Endodermal cell (in vitro differentiated cells): ENCODE measurements at regions not wholly inside any gene's neighbourhood (a gene's known extent, or its start where the extent isn't known, plus 50 kb on each side); places are given as distances from the start of the nearest gene placed in this dataset.

Source experiments
- DNase-seq: peaks from one replicate; pipeline ENCODE4 v3.0.0-alpha.2; 2017
- H3K27ac ChIP-seq: 2 replicates; pipeline ENCODE4 v1.5.1; 2013; ENCODE audit warnings: mild to moderate bottlenecking, low read depth, low read length, moderate library complexity
- H3K27me3 ChIP-seq: 2 replicates; pipeline ENCODE4 v1.6.1; 2013; ENCODE audit warnings: mild to moderate bottlenecking, low read length, moderate library complexity; ENCODE audit not compliant: insufficient read depth, control insufficient read depth, poor library complexity, severe bottlenecking
- H3K36me3 ChIP-seq: 2 replicates; pipeline ENCODE4 v1.7.0; 2013; ENCODE audit warnings: mild to moderate bottlenecking, low read length, moderate library complexity; ENCODE audit not compliant: control insufficient read depth, insufficient read depth
- H3K4me1 ChIP-seq: one replicate; pipeline ENCODE4 v1.7.0; 2013; ENCODE audit warnings: low read length; ENCODE audit not compliant: control insufficient read depth, insufficient read depth
- H3K4me3 ChIP-seq: 2 replicates; pipeline ENCODE4 v1.5.1; 2013; ENCODE audit warnings: mild to moderate bottlenecking, low read length, moderate library complexity
- H3K9ac ChIP-seq: 2 replicates; pipeline ENCODE4 v1.6.1; 2013; ENCODE audit warnings: mild to moderate bottlenecking, low read length, moderate library complexity; ENCODE audit not compliant: poor library complexity, severe bottlenecking; ENCODE audit errors: extremely low read depth
- H3K9me3 ChIP-seq: 2 replicates; pipeline ENCODE4 v1.6.1; 2013; ENCODE audit warnings: mild to moderate bottlenecking, low read length, moderate library complexity; ENCODE audit not compliant: control insufficient read depth
- H3K27ac Mint-ChIP-seq: 2 replicates; pipeline ENCODE4 v1.8.0; 2020; ENCODE audit warnings: mixed read lengths
- H3K27me3 Mint-ChIP-seq: 2 replicates; pipeline ENCODE4 v1.8.0; 2021; ENCODE audit warnings: mild to moderate bottlenecking, mixed read lengths; ENCODE audit not compliant: insufficient read depth
- H3K36me3 Mint-ChIP-seq: 2 replicates; pipeline ENCODE4 v1.8.0; 2020; ENCODE audit warnings: low read depth, mixed read lengths
- H3K4me1 Mint-ChIP-seq: 2 replicates; pipeline ENCODE4 v1.8.0; 2020; ENCODE audit warnings: mixed read lengths
- H3K4me3 Mint-ChIP-seq: 2 replicates; pipeline ENCODE4 v1.8.0; 2020; ENCODE audit warnings: mild to moderate bottlenecking, moderate library complexity, mixed read lengths
- H3K9me3 Mint-ChIP-seq: 2 replicates; pipeline ENCODE4 v1.8.0; 2020; ENCODE audit warnings: mild to moderate bottlenecking, mixed read lengths
- CTCF ChIP-seq: fragments of 200-600 bp; sonication (generic); conservative IDR thresholded peaks from 2 replicates; pipeline ENCODE4 v1.5.0; 2021; ENCODE audit warnings: antibody characterized with exemption, mild to moderate bottlenecking
- WGBS, 2 experiments: methylation state at CpG; one replicate each; pipeline versions ENCODE4 v1.1.5 to v1.1.7; 2013; ENCODE audit warnings: missing lambda C conversion rate in 2 of 2, mixed read lengths in 1 of 2; ENCODE audit not compliant: insufficient coverage in 1 of 2, insufficient read length in 1 of 2; 5-methylcytosine and 5-hydroxymethylcytosine counted together

- H3K36me3 ChIP-seq: no peaks in the 10 kb centered on the region
- H3K27me3 Mint-ChIP-seq: no peaks in the 10 kb centered on the region
- DNase-seq: no peak
- H3K27ac Mint-ChIP-seq: no peak overlapping the region
- TF ChIP-seq CTCF: no peak
- H3K9ac ChIP-seq: no peak overlapping the region
- no peaks in the 10 kb centered on the region for H3K27me3 ChIP-seq
- H3K4me3 ChIP-seq: no peak overlapping the region
- peaks cover 4% of the 10 kb centered on the region for H3K4me1 ChIP-seq
- H3K9me3 Mint-ChIP-seq: no peaks in the 10 kb centered on the region
- H3K9me3 ChIP-seq: no peaks in the 10 kb centered on the region
- H3K36me3 Mint-ChIP-seq: no peaks in the 10 kb centered on the region
- WGBS, 2 experiments: 91 to 100% methylated on average over 2 to 4 of the region's 4 CpGs
- H3K27ac ChIP-seq: no peak overlapping the region
- H3K4me1 Mint-ChIP-seq: peaks cover 4% of the 10 kb centered on the region
- H3K4me3 Mint-ChIP-seq: no peak overlapping the region
Observed at GRCh38 chr2:21328177-21328576, 204.4 kb downstream of the TDRD15 start.

DNA sequence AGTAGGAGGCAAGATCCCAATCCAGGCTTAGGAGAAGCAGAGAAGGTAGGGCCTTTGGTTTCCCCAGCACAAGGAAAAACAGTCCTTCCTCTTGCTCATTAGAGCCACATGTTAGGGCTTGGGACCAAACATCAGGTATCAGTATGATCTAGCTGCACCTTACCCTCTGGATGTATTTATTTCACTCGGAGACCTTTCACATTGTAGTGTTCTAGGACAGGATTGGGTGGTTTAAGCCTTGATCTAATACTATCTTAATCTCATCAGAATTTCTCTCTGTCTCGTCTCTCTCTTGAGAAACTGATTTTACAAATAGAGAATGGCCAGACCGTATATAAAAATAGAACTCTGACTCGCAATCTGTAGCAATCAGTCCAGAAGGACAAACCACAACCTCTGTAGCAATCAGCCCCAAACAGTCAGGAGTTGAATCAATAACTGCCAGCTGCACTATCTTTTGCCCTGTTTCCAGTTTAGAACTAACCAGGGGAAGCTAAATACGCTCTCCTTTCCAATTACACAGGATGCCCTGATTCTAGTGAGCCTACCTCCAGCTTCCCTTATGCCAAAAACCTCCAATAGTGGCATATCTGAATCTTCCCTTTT is 207.1 kb downstream of the TDRD15 start:
- H3K27me3 Mint-ChIP-seq: no peaks in the 10 kb centered on the region
- Histone ChIP-seq H3K36me3 (no peaks in the 10 kb centered on the region), H3K4me3 (no peak overlapping the region), H3K27me3 (no peaks in the 10 kb centered on the region), H3K4me1 (peaks cover 4% of the 10 kb centered on the region), H3K9ac (no peak overlapping the region), H3K9me3 (peaks cover 19% of the 10 kb centered on the region), H3K27ac (no peak overlapping the region)
- 94 to 100% methylated on average over 4 to 5 of the region's 5 CpGs for WGBS, 2 experiments
- no peaks in the 10 kb centered on the region for H3K36me3 Mint-ChIP-seq
- H3K4me1 Mint-ChIP-seq: peaks cover 4% of the 10 kb centered on the region
- no peak overlapping the region for H3K4me3 Mint-ChIP-seq
- peaks cover 17% of the 10 kb centered on the region for H3K9me3 Mint-ChIP-seq
- H3K27ac Mint-ChIP-seq: no peak overlapping the region
- no peak for TF ChIP-seq CTCF
- DNase-seq: no peak

- H3K27ac ChIP-seq: no peak overlapping the region
- no peak overlapping the region for H3K4me3 Mint-ChIP-seq
- H3K27me3 ChIP-seq: no peaks in the 10 kb centered on the region
- no peak overlapping the region for H3K9ac ChIP-seq
- H3K36me3 ChIP-seq: no peaks in the 10 kb centered on the region
- WGBS, 2 experiments: 89 to 96% methylated on average over 2 of the region's 3 CpGs
- no peak overlapping the region for H3K27ac Mint-ChIP-seq
- H3K27me3 Mint-ChIP-seq: no peaks in the 10 kb centered on the region
- H3K4me1 ChIP-seq: no peaks in the 10 kb centered on the region
- no peak for DNase-seq
- no peaks in the 10 kb centered on the region for H3K4me1 Mint-ChIP-seq
- H3K9me3 ChIP-seq: peaks cover 20% of the 10 kb centered on the region
- peaks cover 25% of the 10 kb centered on the region for H3K9me3 Mint-ChIP-seq
- no peak for TF ChIP-seq CTCF
- H3K4me3 ChIP-seq: no peak overlapping the region
- no peaks in the 10 kb centered on the region for H3K36me3 Mint-ChIP-seq
Observed at GRCh38 chr2:21331625-21332370, 208.0 kb downstream of the TDRD15 start.
